Trophoblast cell (in vitro differentiated cells and primary cell): ENCODE measurements at regions not wholly inside any gene's neighbourhood (a gene's known extent, or its start where the extent isn't known, plus 50 kb on each side); places are given as distances from the start of the nearest gene placed in this dataset.
A peak's percentile ranks its signal among the peaks of the same experiment; 100 is the strongest.

Experiments used
- DNase-seq, 2 donors: peaks; one replicate each; pipeline ENCODE4 v3.0.0-alpha.2; 2016
- H2AFZ ChIP-seq: 2 replicates; pipeline ENCODE4 v1.6.1; 2013; ENCODE audit warnings: low read length, moderate library complexity, mild to moderate bottlenecking; ENCODE audit not compliant: insufficient read depth, poor library complexity
- H2AK5ac ChIP-seq: 2 replicates; pipeline ENCODE4 v1.6.1; 2013; ENCODE audit warnings: mild to moderate bottlenecking, low read length
- H2BK120ac ChIP-seq: 2 replicates; pipeline ENCODE4 v1.6.1; 2013; ENCODE audit warnings: low read length, mild to moderate bottlenecking, moderate library complexity; ENCODE audit not compliant: insufficient read depth, poor library complexity
- H2BK12ac ChIP-seq: 2 replicates; pipeline ENCODE4 v1.6.1; 2013; ENCODE audit warnings: mild to moderate bottlenecking, low read length, moderate library complexity
- H2BK5ac ChIP-seq: 2 replicates; pipeline ENCODE4 v1.6.1; 2013; ENCODE audit warnings: low read length, low read depth, moderate library complexity, mild to moderate bottlenecking; ENCODE audit not compliant: poor library complexity
- H3K14ac ChIP-seq: 2 replicates; pipeline ENCODE4 v1.6.1; 2013; ENCODE audit warnings: mild to moderate bottlenecking, low read length
- H3K18ac ChIP-seq: 2 replicates; pipeline ENCODE4 v1.6.1; 2013; ENCODE audit warnings: mild to moderate bottlenecking, low read length
- H3K23ac ChIP-seq: 2 replicates; pipeline ENCODE4 v1.6.1; 2013; ENCODE audit warnings: low read length
- H3K27ac ChIP-seq: 2 replicates; pipeline ENCODE4 v1.5.1; 2013; ENCODE audit warnings: low read depth, mild to moderate bottlenecking, inconsistent platforms, low read length, moderate library complexity
- H3K27me3 ChIP-seq: 2 replicates; pipeline ENCODE4 v1.6.1; 2013; ENCODE audit warnings: inconsistent platforms, mild to moderate bottlenecking, low read length, moderate library complexity; ENCODE audit not compliant: insufficient read depth
- H3K36me3 ChIP-seq, 2 experiments: 1 replicate in 1 of 2; 2 replicates in 1 of 2; pipeline ENCODE4 v1.6.1; 2013; ENCODE audit warnings: low read length in 2 of 2, mild to moderate bottlenecking in 2 of 2, moderate library complexity in 1 of 2; ENCODE audit not compliant: insufficient read depth in 2 of 2, control insufficient read depth in 1 of 2
- H3K4ac ChIP-seq: 2 replicates; pipeline ENCODE4 v1.6.1; 2013; ENCODE audit warnings: low read depth, mild to moderate bottlenecking, low read length, moderate library complexity
- H3K4me1 ChIP-seq, 2 experiments: 1 replicate in 1 of 2; 2 replicates in 1 of 2; pipeline ENCODE4 v1.6.1; 2013; ENCODE audit warnings: low read length in 2 of 2, mild to moderate bottlenecking in 2 of 2, moderate library complexity in 1 of 2; ENCODE audit not compliant: insufficient read depth in 2 of 2, control insufficient read depth in 1 of 2
- H3K4me2 ChIP-seq: 2 replicates; pipeline ENCODE4 v1.6.1; 2013; ENCODE audit warnings: inconsistent platforms, mild to moderate bottlenecking, low read length, moderate library complexity
- H3K4me3 ChIP-seq: 2 replicates; pipeline ENCODE4 v1.5.1; 2013; ENCODE audit warnings: mild to moderate bottlenecking, low read depth, low read length, inconsistent platforms
- H3K79me1 ChIP-seq: one replicate; pipeline ENCODE4 v1.6.1; 2013; ENCODE audit warnings: low read length
- H3K79me2 ChIP-seq: 2 replicates; pipeline ENCODE4 v1.6.1; 2013; ENCODE audit warnings: low read length, mild to moderate bottlenecking; ENCODE audit not compliant: control insufficient read depth, insufficient read depth, poor library complexity
- H3K9ac ChIP-seq: 2 replicates; pipeline ENCODE4 v1.6.1; 2013; ENCODE audit warnings: mild to moderate bottlenecking, low read length
- H3K9me3 ChIP-seq: 2 replicates; pipeline ENCODE4 v1.6.1; 2013; ENCODE audit warnings: low read depth, mild to moderate bottlenecking, control low read depth, inconsistent platforms, low read length; ENCODE audit not compliant: insufficient read depth
- H4K12ac ChIP-seq: 2 replicates; pipeline ENCODE4 v1.6.1; 2013; ENCODE audit warnings: low read depth, mild to moderate bottlenecking, low read length, moderate library complexity
- H4K8ac ChIP-seq: 2 replicates; pipeline ENCODE4 v1.6.1; 2013; ENCODE audit warnings: low read depth, mild to moderate bottlenecking, low read length, moderate library complexity
- H4K91ac ChIP-seq: one replicate; pipeline ENCODE4 v1.6.1; 2013; ENCODE audit warnings: low read depth, mild to moderate bottlenecking, low read length, moderate library complexity
- WGBS: extraction: QIAGEN DNeasy Blood & Tissue Kit; methylation state at CpG from one replicate; pipeline ENCODE4 v1.1.7; 2013; ENCODE audit warnings: missing lambda C conversion rate; ENCODE audit not compliant: insufficient read length, insufficient coverage; ENCODE audit errors: extremely low coverage; 5-methylcytosine and 5-hydroxymethylcytosine counted together

GRCh38 chr1:53381790-53382401 is 54.0 kb upstream of the LRP8 start:
- no peak overlapping the region for H4K12ac ChIP-seq
- H3K4me2 ChIP-seq = no peak overlapping the region

GRCh38 chr1:53383136-53383870 is 55.4 kb upstream of the LRP8 start:
- H3K79me2 ChIP-seq = no peaks in the 10 kb centered on the region
- H2AK5ac ChIP-seq = no peak overlapping the region
- no peaks in the 10 kb centered on the region for H3K36me3 ChIP-seq
- H4K12ac ChIP-seq = no peak overlapping the region
- no peaks in the 10 kb centered on the region for H3K79me1 ChIP-seq
- no CpG with 5 or more reads among the region's 10 CpGs for WGBS
- no peak overlapping the region for H3K18ac ChIP-seq
- no peak overlapping the region for H2BK120ac ChIP-seq
- H3K14ac ChIP-seq = no peak overlapping the region
- no peak overlapping the region for H2BK12ac ChIP-seq
- no peaks in the 10 kb centered on the region for H3K9me3 ChIP-seq
- no peak overlapping the region for H2BK5ac ChIP-seq
- H3K23ac ChIP-seq = no peak overlapping the region
- H3K9ac ChIP-seq = no peak overlapping the region
- no peak overlapping the region for H3K4me2 ChIP-seq
- H3K4me3 ChIP-seq = no peak overlapping the region
- H3K4me1 ChIP-seq = no peaks in the 10 kb centered on the region
- H4K91ac ChIP-seq = no peak overlapping the region
- H3K4ac ChIP-seq = no peak overlapping the region
- H3K27me3 ChIP-seq = no peaks in the 10 kb centered on the region
- DNase-seq = no peak
- no peak overlapping the region for H2AFZ ChIP-seq
- no peak overlapping the region for H4K8ac ChIP-seq
- no peak overlapping the region for H3K27ac ChIP-seq

More at GRCh38 chr1:53381790-53382401, 54.0 kb upstream of the LRP8 start:
- Histone ChIP-seq H3K14ac (no peak overlapping the region), H3K79me1 (no peaks in the 10 kb centered on the region), H3K79me2 (no peaks in the 10 kb centered on the region), H3K4me3 (no peak overlapping the region), H3K9me3 (no peaks in the 10 kb centered on the region), H3K9ac (no peak overlapping the region), H2BK5ac (no peak overlapping the region), H2BK120ac (no peak overlapping the region), H3K36me3 (no peaks in the 10 kb centered on the region), H3K18ac (no peak overlapping the region), H3K27ac (no peak overlapping the region), H4K8ac (no peak overlapping the region), H2BK12ac (no peak overlapping the region), H2AK5ac (no peak overlapping the region), H4K91ac (no peak overlapping the region), H2AFZ (no peak overlapping the region), H3K4ac (no peak overlapping the region), H3K4me1 (no peaks in the 10 kb centered on the region), H3K23ac (no peak overlapping the region), H3K27me3 (no peaks in the 10 kb centered on the region)
- peak in 1 of 2 donors; percentile 14 for DNase-seq
- no CpG with 5 or more reads among the region's 8 CpGs for WGBS

- H2BK5ac ChIP-seq = no peak overlapping the region
- no peaks in the 10 kb centered on the region for H3K36me3 ChIP-seq
- H2AFZ ChIP-seq = no peak overlapping the region
- H3K18ac ChIP-seq = no peak overlapping the region
- no peak overlapping the region for H3K27ac ChIP-seq
- no peaks in the 10 kb centered on the region for H3K79me2 ChIP-seq
- H4K8ac ChIP-seq = no peak overlapping the region
- no peak overlapping the region for H2BK120ac ChIP-seq
- H3K9ac ChIP-seq = no peak overlapping the region
- WGBS = no CpG with 5 or more reads among the region's 3 CpGs
- H3K9me3 ChIP-seq = no peaks in the 10 kb centered on the region
- H3K4me1 ChIP-seq = no peaks in the 10 kb centered on the region
- no peak overlapping the region for H4K91ac ChIP-seq
- no peak overlapping the region for H3K14ac ChIP-seq
- H3K4me3 ChIP-seq = no peak overlapping the region
- no peak overlapping the region for H4K12ac ChIP-seq
- H3K4ac ChIP-seq = no peak overlapping the region
- no peak overlapping the region for H3K23ac ChIP-seq
- no peak overlapping the region for H2AK5ac ChIP-seq
- H2BK12ac ChIP-seq = no peak overlapping the region
- no peaks in the 10 kb centered on the region for H3K27me3 ChIP-seq
- H3K4me2 ChIP-seq = no peak overlapping the region
- no peak for DNase-seq
- H3K79me1 ChIP-seq = no peaks in the 10 kb centered on the region
These were observed 56.9 kb upstream of the LRP8 start for GRCh38 chr1:53384796-53385195.

- Histone ChIP-seq H4K12ac (no peak overlapping the region), H2AFZ (no peak overlapping the region), H3K9ac (no peak overlapping the region), H3K4ac (no peak overlapping the region), H3K4me3 (no peak overlapping the region), H3K4me1 (no peaks in the 10 kb centered on the region), H4K8ac (no peak overlapping the region), H2BK120ac (no peak overlapping the region), H3K18ac (no peak overlapping the region), H3K9me3 (no peaks in the 10 kb centered on the region), H3K79me1 (no peaks in the 10 kb centered on the region), H3K79me2 (no peaks in the 10 kb centered on the region), H2BK12ac (no peak overlapping the region), H3K4me2 (no peak overlapping the region), H2AK5ac (no peak overlapping the region), H2BK5ac (no peak overlapping the region), H3K23ac (no peak overlapping the region), H3K14ac (no peak overlapping the region), H3K27me3 (no peaks in the 10 kb centered on the region), H4K91ac (no peak overlapping the region), H3K36me3 (no peaks in the 10 kb centered on the region), H3K27ac (no peak overlapping the region)
- DNase-seq = no peak
- WGBS = no CpG with 5 or more reads among the region's 11 CpGs
These were observed 57.7 kb upstream of the LRP8 start for GRCh38 chr1:53385276-53386225.
